22Rv1 (cell line): ENCODE measurements at regions not wholly inside any gene's neighbourhood (a gene's known extent, or its start where the extent isn't known, plus 50 kb on each side); places are given as distances from the start of the nearest gene placed in this dataset.

ENCODE experiments used
- CTCF ChIP-seq: fragments of 450-650 bp; IDR thresholded peaks from 2 replicates; pipeline ENCODE4 v1.5.1; 2017; ENCODE audit warnings: mild to moderate bottlenecking
- ZFX ChIP-seq: fragments of 450-650 bp; IDR thresholded peaks from 2 replicates; pipeline ENCODE4 v1.6.1; 2017; ENCODE audit warnings: antibody characterized with exemption, borderline replicate concordance

GRCh38 chr18:4536447-4536846 is 81.3 kb upstream of the DLGAP1 start:
- TF ChIP-seq CTCF (no peak), ZFX (no peak)
